GM18858 (cell line): ENCODE measurements at regions not wholly inside any gene's neighbourhood (a gene's known extent, or its start where the extent isn't known, plus 50 kb on each side); places are given as distances from the start of the nearest gene placed in this dataset.

Experiments
- ATAC-seq: cut with Tn5 transposase; IDR thresholded peaks from one replicate; pipeline ENCODE4 v1.9.1; 2021; ENCODE audit not compliant: unreplicated experiment

DNA sequence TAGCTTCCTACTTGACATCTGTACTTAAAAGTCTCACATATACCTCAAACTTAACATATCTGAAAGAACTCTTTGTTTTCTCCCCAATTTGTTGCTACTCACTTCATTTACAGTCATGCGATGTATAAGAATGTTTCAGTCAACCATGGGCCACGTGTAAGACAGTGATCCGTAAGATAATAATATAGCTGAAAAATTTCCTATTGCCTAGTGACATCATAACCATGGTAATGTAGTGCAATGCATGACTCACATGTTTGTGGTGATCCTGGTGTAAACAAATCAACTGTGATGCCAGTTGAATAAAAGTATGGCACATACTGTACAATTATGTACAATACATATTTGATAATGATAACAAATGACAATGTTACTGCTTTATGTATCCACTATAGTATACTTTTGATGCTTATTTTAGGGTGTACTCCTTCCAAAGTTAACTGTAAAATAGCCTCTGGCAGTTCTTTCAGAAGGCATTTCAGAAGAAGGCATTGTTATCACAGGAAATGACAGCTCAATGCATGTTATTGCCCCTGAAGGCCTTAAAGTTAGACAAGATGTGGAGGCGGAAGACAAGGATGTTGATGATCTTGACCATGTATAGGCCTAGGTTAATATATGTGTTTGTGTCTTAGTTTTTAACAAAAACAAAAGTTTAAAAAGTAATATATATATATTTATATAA, 579.0 kb downstream of the EPHA7 start:
- ATAC-seq = no peak

DNA sequence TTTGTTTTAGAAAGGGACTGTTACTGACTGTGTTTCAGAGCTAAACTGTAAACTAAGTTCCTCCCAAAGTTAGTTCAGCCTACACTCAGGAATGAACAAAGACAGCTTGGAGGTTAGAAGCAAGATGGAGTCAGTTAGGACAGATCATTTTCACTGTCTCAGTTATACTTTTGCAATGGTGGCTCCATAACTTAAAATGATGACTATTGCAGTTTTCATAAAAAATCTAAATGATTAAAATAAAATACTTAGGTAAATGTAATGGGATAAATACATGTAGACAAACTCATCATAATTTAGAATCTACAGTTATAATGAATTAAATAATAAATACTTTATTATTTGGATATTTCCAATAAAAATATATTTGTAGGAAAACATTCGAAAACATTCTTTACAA, 590.6 kb downstream of the EPHA7 start:
- ATAC-seq = no peak

DNA sequence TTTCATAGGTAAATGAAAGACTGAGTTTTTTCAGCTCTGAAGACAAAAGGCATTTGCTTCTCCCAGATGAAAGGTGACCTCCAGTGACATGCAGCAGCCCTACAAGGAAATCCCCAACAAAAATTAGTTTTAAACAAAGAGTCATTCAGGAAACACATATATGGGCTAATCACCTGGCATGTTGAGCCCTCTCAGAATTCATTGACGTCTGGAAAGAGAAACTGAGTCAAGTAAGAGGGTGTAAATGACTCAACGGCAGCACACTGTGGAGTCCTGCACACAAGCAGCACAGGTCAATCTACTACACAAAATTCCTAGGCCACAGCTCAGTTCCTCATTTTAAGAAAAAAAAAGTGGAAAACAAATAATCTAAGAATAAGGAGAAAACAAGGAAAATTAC, 592.3 kb downstream of the EPHA7 start:
- ATAC-seq = no peak

DNA sequence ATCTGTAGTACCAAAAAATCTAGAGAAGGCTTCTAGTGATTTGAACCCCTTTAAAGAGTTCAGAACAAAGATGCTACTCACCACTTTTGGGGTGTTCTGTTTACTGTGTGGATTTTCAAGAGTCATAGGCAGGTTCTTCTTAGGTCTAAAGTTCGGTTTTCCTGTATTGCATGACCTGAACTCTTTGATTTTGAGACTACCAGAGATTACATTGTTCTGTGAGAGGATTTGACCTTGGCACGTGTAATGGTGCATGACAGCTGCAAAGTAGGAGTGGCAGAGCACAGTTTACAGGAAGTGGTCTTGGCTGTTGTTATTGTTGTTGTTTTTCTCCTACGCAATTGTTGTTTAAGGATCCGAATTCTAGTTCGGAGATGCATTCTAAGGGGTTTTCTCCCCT, 592.7 kb downstream of the EPHA7 start:
- no peak for ATAC-seq

DNA sequence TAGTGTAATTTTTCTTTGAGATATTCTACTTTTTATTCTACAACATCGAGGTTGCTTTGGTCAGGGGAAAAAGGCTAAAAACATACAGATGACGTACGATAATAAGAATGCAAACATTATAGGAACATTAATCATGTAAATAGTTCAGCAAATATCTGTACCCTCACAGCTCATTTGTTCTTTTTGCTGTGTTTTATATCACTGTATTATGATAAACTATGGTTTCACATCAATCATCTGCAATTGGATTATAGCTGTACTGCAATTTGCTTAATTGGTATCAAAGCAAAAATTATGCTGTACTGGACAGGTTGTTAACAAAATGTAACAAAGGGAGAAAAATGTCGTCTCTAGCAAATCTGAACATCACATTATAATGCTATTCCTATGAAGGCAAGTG, 597.1 kb downstream of the EPHA7 start:
- ATAC-seq = no peak

DNA sequence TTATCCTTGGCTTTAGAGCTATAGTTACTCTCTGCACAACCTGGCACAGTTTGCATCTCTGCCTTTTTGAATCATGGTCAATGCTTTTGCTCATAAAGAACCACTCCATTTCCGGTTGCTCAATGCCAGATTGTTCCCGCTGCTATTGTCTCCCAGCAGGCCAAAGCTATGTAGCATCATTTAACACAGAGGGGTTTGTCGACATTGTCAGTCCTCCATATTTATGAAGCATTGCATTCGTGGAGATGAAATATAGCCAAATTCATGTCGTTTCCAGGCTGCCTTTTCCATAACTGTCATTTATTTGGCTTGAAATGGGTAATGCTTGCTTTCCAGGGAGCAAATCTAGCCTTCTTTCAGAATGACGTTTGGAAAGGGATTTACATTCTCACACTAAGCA, 598.8 kb downstream of the EPHA7 start:
- no peak for ATAC-seq

DNA sequence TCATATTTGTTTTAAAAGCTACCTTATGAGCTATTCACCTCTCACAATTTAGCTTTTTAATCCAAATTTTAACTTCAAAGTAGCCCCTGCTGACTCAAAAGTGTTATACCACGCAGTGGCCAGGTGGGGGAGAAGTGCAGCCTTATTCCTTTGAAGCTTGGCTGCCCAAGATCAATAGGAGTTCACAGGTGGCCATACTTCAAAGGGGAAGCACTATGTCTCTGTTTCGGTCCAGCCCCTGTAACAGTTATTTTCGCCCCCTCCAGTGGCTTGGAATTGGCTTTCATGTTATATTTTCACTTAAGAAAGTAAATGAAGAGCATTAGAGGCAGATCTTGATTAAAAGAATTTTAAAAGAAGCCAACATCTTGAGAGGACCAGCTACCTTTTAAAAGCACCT, 608.4 kb downstream of the EPHA7 start:
- peak; percentile 100 for ATAC-seq

DNA sequence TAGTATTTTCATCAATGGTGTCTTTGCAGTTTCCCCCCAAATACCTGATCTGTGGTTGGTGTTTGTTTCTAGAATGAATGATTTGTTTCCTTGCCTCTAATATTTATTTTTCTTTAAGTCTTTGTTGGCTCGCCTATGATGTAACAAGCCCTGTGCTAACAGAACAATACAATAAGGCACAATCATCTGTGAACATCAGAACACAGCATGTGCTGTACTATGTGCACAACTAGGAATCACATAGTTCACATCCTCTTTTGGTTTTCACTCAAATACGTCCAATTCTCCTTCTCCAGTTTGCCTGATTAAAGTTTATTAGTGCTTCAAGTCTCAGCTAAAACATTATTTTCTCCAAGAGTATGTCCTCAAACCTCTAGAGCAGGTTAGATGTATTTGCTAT, 613.1 kb downstream of the EPHA7 start:
- no peak for ATAC-seq

DNA sequence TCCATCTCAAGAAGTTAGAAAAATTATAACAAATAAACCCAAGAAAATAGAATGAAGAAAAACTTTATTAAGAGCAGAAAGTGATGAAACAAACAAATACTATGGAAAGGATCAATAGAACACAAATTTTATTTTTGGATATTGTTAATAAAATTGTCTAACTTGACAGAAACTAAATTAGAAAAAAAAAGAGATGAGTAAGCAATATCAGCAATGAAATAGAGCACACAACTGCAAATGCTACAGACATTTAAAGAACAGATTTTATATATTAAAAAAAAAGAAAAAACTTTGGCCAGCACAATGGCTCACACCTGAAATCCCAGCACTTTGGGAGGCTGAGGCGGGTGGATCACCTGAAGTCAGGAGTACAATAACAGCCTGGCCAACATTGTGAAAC, 628.0 kb downstream of the EPHA7 start:
- no peak for ATAC-seq

DNA sequence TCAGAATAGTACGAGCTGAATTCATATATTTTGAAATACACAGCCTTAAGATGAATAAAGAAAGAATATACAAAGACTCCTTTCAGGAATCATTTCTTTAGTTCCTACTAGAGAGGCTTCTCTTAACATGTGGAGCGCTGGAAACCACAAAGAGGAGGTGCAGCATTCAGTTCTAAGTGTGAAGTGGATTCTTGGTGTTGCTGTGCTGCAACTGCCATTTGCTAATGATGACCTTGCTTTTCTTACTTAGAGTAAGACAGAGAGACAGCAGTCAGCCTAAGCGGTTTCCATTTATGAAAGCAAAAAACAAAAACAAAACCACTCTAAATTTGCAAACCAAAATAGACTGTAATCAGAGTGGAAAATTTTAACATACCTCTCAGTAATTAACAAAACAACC, 629.0 kb downstream of the EPHA7 start:
- no peak for ATAC-seq

DNA sequence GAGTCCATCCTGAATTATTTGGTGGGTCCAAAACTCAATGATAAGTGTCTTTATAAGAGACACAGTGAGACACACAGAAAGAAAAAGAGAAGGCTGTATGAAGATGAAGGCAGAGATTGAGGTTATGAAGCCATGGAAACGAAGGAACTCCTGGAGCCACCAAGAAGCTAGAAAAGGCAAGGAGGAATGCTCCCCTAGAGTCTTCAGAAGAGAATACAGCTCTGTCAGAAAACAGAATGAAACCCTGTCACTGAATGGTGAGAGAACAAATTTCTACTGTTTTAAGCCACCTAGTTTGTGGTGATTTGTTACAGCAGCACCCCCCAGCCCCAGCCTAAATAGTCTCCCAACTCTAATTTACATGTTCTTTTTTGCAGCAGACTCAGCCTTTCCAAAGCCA, 635.1 kb downstream of the EPHA7 start:
- no peak for ATAC-seq

DNA sequence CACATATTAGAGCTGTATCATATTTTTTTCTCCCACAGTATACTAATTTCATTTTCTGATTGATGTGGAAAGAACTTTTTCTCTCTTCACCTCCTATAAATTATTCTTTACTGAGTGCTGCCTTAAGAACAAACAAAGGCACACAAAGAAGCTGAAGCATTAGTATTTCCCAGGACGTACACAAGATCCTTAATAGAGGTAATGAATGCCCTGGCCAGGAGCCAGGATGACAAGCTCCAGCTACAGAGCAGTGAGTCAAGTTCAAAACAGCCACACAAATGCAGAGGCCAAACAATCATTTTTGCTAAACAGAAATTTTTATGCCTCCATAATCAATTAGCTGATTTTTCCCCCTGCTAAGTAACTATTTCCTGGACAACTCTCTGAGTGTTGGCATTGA, 639.6 kb downstream of the EPHA7 start:
- ATAC-seq = no peak

DNA sequence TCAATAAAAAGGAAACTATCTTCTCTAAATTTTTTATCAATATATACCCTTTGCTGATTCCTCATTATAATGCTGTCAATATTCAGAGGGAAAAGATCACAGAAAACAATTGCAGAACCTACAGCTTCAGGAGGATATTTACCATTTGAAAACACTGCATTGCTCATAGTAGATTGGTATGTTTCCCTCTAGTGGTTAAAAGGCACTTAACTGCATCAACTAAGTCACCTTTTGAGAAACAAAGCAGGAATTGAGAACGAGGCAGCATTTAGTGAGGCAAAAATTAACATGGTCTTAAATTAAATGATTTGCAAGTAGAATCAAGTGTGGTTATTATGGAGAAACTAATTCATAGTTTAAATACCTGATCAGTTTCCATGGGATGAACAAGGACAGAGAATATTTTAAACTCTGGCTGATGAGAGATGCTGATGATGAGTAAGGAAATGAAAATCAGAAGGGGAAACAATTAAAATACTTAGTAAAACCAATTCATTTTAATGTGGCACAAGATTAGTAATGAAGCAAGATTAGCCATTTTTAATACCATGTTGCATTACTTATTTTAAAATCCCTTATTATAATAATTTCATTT, 642.1 kb downstream of the EPHA7 start:
- peak; percentile 70 for ATAC-seq

DNA sequence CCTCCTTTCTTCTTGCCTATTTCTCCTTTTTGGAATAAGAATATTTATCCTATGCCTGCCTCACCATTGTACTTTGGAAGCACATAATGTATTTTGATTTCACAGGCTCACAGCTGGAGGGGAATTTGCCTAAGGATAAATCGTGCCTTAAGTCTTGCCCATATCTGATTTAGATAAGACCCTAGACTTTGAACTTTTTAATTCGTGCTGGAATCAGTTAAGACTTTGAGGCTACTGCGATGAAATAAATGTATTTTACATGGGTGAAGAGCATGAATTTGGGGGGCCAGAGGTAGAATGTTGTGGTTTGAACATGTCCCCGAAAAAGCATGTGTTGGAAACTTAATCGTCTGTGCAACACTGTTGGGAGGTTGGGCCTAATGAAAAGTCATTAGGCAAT, 648.8 kb downstream of the EPHA7 start:
- no peak for ATAC-seq

DNA sequence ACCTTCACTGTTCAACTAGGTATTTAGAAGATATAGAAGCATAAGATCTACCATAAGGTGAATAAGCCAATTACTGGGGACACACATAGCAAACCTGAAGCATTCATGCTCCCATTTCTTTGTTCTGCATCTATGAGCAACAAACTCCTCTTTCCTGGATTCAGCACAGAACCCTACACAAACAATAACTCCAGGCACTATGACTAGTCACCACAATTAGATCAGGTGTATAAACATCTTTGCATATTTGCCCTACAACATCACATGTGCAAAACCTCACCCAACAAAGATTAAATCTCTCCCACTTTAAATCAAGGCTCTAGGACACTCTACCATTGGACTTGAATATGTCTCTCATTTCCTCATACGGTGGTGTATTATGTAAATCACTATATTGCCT, 652.3 kb downstream of the EPHA7 start:
- no peak for ATAC-seq

DNA sequence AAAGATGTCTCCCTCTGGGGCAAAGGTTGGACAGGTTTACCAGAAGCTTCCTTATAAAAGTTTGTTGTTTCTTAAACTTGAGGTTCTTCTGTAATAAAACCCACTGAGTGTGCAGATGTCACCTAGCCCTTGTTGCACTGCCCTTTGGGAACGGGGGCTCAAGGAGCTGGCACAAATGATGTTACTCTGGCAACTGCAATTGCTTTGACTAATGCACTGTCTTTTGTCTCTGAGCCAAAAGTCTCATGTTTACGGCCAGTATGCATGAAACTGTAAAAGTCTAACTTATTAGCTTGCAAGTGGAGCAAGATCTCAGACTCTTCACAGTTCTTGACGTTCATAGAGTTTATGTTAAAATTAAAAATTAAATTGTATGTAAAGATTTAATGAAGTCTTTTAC, 655.7 kb downstream of the EPHA7 start:
- no peak for ATAC-seq

DNA sequence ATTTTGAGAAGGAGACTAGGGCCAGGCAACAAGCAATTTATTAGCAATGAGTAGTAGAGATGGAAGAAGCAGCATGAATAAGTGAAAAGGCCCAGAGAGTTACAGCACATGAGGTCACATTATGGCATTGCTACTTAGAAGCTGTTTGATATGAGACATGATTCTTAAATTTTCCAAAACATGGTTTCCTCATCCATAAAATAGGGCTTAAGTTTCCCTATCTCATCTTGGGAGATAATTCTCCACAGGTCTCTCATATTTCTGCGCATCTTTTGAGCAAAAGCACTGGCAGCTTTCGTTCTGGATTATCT, 656.1 kb downstream of the EPHA7 start:
- ATAC-seq = no peak

DNA sequence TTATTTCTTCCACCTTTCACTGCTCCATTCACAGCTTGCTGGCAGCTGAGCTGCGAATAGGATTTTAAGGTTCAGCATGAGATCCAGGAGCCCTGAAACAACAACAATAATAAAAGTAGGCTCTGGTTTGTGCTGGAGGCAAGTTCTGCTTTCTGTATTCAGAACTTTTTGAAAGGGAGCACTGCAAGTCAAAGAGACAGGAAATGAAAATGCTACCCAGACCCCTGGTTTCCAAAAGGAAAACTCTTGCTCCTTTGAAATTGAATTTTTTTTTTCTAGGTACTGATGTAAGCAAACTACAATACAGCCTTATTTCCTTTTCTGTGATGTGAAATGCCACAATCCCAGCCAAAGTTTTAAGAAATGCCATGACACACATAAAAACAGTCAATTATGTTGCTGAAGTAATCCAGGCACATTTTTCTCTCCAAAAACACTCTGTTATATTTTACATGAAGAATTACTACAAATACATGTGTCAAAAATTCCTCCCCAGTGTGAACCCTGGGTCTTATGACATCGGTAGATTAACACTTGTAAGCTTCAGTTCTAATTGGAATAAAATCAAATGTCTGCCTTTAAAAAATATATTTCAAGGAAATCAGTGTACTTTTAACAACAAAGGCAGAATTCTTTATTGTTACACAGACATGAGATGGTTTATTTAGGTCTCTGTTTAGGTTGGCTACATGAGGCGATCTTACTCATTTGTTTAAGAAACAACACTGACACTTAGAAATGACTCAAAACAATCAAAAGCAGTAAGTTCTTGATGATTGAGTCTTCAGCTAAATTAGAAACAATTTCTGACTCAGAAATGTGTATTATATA, 656.7 kb downstream of the EPHA7 start:
- no peak for ATAC-seq

DNA sequence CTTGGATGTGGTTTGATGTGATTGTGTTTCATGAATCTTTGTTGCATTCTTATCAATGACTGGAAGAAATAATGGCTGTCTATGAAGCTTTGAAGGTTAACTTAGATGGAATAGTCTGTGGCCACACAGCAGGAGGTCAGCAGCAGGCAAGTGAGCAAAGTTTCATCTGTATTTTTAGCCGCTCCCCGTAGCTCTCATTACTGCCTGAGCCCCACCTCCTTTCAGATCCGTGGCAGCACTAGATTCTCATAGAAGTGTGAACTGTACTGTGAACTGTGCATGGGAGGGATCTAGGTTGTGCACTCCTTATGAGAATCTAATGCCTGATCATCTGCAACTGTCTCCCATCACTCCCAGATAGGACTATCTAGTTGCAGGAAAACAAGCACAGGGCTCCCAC, 660.2 kb downstream of the EPHA7 start:
- no peak for ATAC-seq

DNA sequence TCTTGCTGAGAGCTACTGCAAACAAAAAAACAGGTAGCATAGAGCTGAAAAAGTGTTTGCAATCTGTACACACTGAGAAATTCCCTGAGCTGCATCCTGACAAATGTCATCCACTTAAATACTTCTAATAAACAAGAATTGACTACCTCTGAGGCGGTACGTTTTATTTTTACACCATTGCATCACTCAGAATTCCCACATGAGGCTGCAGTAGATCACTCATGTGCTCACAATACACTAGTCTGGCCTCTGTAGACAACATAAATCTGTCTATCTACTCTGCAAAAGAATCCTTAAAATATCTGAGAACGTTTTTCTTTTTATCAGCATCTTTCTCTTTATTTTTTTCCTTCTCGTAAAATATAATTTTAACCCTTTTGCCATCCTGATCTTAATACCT, 661.4 kb downstream of the EPHA7 start:
- no peak for ATAC-seq

DNA sequence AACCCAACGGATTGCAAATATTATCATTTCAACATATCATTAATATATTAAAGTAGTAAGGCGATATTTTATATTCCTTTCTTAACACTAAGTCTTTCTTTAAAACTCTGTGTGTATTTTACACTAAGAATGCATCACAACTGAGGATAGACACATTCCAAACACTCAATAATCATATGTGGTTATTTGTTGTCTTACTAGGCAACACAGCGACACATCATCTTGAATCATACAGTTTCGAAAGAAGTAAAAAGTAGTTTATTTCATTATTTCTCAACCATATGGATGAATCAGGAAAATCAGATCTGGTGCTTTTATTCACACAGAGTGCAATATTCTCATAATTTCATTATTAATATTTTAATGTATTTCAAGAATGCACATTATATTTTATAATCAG, 662.4 kb downstream of the EPHA7 start:
- no peak for ATAC-seq

DNA sequence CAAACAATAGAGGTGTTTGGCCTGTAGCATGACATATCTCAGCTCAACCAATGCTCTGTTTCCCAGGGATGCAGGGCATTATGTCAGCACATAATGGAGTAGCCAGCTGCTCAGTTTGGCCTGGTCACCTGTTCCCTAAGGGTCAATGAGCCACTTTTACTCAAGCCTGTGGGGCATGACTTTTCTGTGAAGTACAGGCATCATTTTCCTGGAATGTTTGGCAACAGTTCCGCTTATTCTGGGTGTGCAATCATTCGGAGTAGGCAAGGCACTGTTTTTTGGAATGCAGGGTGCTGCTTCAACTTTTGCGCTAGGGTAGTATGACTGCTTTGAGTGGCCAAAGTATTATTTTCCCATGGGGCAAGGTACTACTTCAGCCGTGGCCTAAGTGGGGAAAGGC, 665.4 kb downstream of the EPHA7 start:
- no peak for ATAC-seq

DNA sequence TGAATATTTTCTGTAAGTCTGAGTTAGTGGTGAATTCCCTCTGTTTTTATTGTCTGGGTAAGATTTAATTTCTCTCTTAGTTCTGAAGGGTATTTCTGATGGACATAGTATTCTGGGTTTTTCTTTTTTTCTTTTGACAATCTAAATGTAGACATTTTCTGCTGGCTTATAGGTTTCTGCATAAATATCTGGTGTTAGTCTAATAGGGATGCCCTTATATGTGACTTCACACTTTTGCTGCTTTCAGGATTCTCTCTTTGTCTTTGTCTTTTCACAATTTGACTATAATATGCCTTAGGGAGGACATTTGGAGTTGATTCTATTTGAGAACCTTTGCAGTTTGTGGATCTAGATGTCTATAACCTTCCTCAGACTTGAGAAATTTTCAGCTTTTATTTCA, 667.2 kb downstream of the EPHA7 start:
- no peak for ATAC-seq
